ENCODE measurements at regions not wholly inside any gene's neighbourhood (a gene's known extent, or its start where the extent isn't known, plus 50 kb on each side); places are given as distances from the start of the nearest gene placed in this dataset.
"Not testable (repeated sequence)": the region's sequence is repeated elsewhere in the genome, so short reads cannot be mapped to it uniquely, and the experiment has no call there.

GRCh38 chr7:110442381-110442837 is 648.5 kb upstream of the LRRN3 start:
- no peak for TF ChIP-seq CTCF (IDR thresholded peaks at IDR 0.05; ENCODE audit: control insufficient read depth, insufficient read depth, low read depth, low read length, missing control alignments)
- no peak overlapping the region for H3K4me3 ChIP-seq (ENCODE audit: control insufficient read depth, low read depth, low read length)
- DNase-seq (ENCODE audit: low read depth): no peak

GRCh38 chr7:110446658-110447057 is 644.3 kb upstream of the LRRN3 start:
- no peak for TF ChIP-seq CTCF (IDR thresholded peaks at IDR 0.05; ENCODE audit: control insufficient read depth, insufficient read depth, low read depth, low read length, missing control alignments)
- no peak overlapping the region for H3K4me3 ChIP-seq (ENCODE audit: control insufficient read depth, low read depth, low read length)
- no peak for DNase-seq (ENCODE audit: low read depth)

DNA sequence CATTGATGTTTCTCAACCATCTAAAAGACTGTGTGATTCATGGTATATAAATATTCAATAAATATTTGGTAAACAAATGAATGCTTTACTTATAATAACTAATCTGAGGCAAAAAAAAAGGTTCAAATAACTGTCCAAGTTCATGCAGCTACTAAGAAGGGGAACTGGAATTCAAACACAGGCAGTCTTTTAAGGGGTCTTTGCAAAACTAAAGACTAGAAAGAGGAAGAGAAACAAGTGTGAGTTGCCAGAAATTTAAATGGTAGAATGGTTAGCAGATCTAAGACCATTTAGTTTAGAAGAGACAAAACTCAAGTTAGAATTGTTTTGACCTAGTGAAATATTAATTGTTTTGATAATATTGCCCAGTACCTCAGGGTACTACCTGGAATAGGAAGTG is 642.0 kb upstream of the LRRN3 start:
- H3K4me3 ChIP-seq (ENCODE audit: control insufficient read depth, low read depth, low read length): no peak overlapping the region
- no peak for TF ChIP-seq CTCF (IDR thresholded peaks at IDR 0.05; ENCODE audit: control insufficient read depth, insufficient read depth, low read depth, low read length, missing control alignments)
- DNase-seq (ENCODE audit: low read depth): no peak

DNA sequence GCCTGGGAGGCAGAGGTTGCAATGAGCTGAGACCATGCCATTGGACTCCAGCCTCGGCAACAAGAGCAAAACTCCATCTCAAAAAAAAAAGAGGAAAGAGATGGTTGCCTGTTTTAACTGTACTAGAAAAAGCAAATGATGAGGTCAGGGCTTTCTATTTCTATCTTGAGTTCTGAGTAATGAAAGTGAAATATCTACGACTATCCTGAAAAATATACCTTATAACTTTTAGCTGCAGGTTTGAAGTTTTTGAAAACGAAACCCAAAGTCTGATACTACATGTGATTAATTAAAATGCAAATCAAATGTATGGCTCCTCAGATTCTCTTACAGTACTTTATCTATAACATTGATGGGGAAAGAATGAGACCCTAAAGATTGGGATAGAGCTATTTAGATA is 636.2 kb upstream of the LRRN3 start:
- no peak overlapping the region for H3K4me3 ChIP-seq (ENCODE audit: control insufficient read depth, low read depth, low read length)
- no peak for DNase-seq (ENCODE audit: low read depth)
- no peak for TF ChIP-seq CTCF (IDR thresholded peaks at IDR 0.05; ENCODE audit: control insufficient read depth, insufficient read depth, low read depth, low read length, missing control alignments)

DNA sequence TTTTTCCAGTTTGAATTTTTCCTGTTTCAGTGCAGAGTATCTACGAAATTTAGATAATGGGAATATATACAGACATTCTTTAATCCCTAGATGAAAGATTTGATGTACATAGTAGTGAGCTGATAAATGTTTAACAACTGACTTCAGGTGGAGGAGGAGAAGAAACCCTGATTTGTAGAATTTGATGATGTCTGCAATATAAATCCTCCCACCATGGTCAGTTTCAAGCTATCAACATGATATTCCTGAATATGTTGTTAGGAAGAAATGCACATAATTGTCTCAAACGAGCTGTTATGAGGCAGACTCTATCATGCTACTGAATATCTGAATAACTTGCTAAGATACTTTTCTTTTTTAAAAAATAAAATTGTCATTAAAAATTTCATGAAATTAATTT is 629.3 kb upstream of the LRRN3 start:
- no peak for TF ChIP-seq CTCF (IDR thresholded peaks at IDR 0.05; ENCODE audit: control insufficient read depth, insufficient read depth, low read depth, low read length, missing control alignments)
- no peak for DNase-seq (ENCODE audit: low read depth)
- no peak overlapping the region for H3K4me3 ChIP-seq (ENCODE audit: control insufficient read depth, low read depth, low read length)

GRCh38 chr7:110470420-110470819 is 620.5 kb upstream of the LRRN3 start:
- no peak for DNase-seq (ENCODE audit: low read depth)
- no peak overlapping the region for H3K4me3 ChIP-seq (ENCODE audit: control insufficient read depth, low read depth, low read length)
- TF ChIP-seq CTCF (IDR thresholded peaks at IDR 0.05; ENCODE audit: control insufficient read depth, insufficient read depth, low read depth, low read length, missing control alignments): no peak

- not testable (repeated sequence) for H3K4me3 ChIP-seq (ENCODE audit: control insufficient read depth, low read depth, low read length); DNase-seq (ENCODE audit: low read depth)
These were observed 618.5 kb upstream of the LRRN3 start for GRCh38 chr7:110472419-110472818.

All from AG09309 (cell line).